ENCODE measurements at regions not wholly inside any gene's neighbourhood (a gene's known extent, or its start where the extent isn't known, plus 50 kb on each side); places are given as distances from the start of the nearest gene placed in this dataset.
"Not testable (repeated sequence)": the region's sequence is repeated elsewhere in the genome, so short reads cannot be mapped to it uniquely, and the experiment has no call there.

- intact Hi-C loops (cut with micrococcal nuclease) = no loop called here
Measured at GRCh38 chr6:8852332-8852731, 417.0 kb upstream of the SLC35B3 start.

- intact Hi-C loops (cut with micrococcal nuclease) = not testable (repeated sequence)
Measured at GRCh38 chr6:8846680-8847079, 411.3 kb upstream of the SLC35B3 start.

DNA sequence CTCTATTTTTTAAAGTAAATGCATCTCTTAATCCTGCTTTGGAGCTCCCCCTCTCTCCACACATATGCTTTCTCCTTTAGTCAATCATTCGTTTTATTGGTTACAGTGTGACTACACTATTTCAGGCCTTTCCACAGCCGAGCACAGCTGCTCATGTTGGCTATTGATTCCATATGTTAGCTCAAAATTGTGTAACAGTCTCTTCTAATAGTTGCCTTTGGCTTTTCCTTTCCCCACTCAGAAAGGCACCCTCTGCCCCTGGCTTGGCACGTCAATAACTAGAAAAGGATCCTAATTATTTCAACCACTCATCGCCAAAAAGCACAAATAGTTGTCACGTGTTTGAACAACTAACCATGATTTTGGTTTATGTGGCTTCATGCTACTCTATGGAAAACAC lies 410.3 kb upstream of the SLC35B3 start:
- intact Hi-C loops (cut with micrococcal nuclease) = no loop called here

DNA sequence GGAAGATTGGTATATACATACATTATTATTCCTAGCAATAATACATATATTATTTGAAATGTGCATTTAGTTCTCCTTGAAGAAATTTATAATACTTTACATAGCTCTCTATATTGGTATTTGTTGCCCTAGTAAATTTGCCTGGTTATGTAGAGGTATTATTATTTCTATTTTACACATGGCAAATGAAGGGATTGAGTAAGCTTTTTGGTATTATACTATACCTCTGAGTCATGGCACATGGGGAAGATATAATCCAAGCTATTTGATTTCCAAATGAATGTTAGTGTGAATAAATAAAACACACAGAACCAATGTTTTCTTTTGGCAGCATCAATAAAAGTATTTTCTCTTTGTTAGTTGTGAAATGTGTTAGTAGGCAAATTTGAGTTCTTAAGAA lies 409.6 kb upstream of the SLC35B3 start:
- intact Hi-C loops (cut with micrococcal nuclease) = no loop called here

DNA sequence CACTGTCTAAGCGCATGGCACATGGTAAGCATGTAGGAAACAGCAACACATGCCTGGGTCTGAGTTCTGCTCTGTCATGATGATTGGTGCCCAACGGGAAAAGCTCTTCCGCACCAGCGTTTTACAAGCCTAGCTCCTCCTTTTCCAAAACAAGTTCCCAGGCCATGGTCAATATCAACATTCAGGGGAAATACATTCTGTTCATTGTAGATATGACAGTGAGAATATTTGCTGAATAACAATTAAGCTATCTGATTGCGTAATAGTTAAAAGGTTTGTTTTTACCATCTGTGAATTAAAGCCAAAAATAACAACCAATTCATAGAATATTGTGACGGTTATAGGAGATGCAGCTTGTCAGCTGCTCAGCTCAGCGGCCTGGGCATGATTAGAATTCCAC lies 404.3 kb upstream of the SLC35B3 start:
- intact Hi-C loops (cut with micrococcal nuclease) = loop anchor here (10.0 kb wide), 1 partner anchor 855 kb away; no protein-coding TSS in a partner anchor

- intact Hi-C loops (cut with micrococcal nuclease) = loop anchor here (10.0 kb wide), 1 partner anchor 853 kb away; no protein-coding TSS in a partner anchor
Measured at GRCh38 chr6:8837343-8837742, 402.0 kb upstream of the SLC35B3 start.

GRCh38 chr6:8832695-8833094 lies 397.4 kb upstream of the SLC35B3 start:
- intact Hi-C loops (cut with micrococcal nuclease) = loop anchor here (10.0 kb wide), 1 partner anchor 848 kb away; no protein-coding TSS in a partner anchor

DNA sequence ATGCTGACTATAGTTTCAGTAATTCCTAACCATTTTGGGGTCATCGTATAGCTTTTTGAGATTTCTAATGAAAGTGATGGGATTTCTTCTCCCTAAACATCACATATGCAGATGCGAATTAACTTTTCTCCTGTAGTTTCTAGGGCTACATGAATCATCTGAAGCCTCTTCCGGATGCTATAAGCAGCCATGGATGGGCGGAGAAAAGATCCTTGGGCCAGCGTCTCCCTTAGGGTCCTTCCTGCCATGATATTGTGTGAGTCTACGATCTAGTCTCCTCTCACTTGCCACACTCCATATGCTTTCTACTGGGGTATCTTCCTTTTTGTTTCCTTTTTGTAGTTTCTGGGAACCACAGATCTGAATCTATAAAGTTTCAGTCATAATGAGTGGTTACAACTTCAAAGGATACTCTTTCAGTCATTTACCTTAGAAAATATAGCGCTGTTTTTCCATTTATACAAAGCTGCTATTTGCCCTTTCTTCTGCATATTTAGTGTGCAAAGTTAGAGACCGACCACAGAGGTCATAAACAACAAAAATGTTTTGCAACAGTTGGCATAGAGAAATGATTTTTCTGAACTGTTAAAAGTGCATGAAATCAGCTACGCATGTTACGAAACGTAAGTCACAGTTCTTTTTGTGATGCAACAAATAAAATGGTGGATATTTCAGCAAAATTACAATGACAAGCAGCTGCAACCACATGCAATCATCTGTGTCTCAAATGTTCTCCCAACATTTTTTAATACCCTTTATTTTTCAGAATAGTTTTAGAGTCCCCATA lies 396.2 kb upstream of the SLC35B3 start:
- intact Hi-C loops (cut with micrococcal nuclease) = loop anchor here (10.0 kb wide), 1 partner anchor 847 kb away; no protein-coding TSS in a partner anchor

GRCh38 chr6:8830794-8831193 lies 395.4 kb upstream of the SLC35B3 start:
- intact Hi-C loops (cut with micrococcal nuclease) = loop anchor here (10.0 kb wide), 1 partner anchor 846 kb away; no protein-coding TSS in a partner anchor

- intact Hi-C loops (cut with micrococcal nuclease) = loop anchor here (10.0 kb wide), 1 partner anchor 845 kb away; no protein-coding TSS in a partner anchor
Measured at GRCh38 chr6:8829796-8830195, 394.5 kb upstream of the SLC35B3 start.

- intact Hi-C loops (cut with micrococcal nuclease) = no loop called here
Measured at GRCh38 chr6:8829296-8829695, 394.0 kb upstream of the SLC35B3 start.

- intact Hi-C loops (cut with micrococcal nuclease) = no loop called here
Measured at GRCh38 chr6:8828376-8828775, 393.0 kb upstream of the SLC35B3 start.

DNA sequence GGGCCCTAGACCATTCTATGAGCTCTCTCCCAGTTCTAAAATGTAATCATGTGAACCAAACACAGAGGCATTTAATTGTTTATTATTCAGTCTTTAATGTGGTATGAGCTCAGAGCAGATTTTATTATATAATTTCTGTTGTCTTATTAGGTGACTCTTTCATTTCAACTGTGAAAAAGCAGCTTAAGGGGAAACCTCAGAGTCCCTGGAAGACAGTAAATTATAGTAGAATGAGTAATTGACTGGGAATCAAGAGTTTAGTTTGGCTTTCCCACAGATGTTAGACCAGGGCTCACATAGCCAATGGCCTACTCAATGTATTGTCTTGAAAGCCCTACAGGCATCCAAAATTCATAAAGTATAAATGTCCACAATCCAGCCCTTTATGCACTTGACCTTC lies 390.4 kb upstream of the SLC35B3 start:
- intact Hi-C loops (cut with micrococcal nuclease) = no loop called here

DNA sequence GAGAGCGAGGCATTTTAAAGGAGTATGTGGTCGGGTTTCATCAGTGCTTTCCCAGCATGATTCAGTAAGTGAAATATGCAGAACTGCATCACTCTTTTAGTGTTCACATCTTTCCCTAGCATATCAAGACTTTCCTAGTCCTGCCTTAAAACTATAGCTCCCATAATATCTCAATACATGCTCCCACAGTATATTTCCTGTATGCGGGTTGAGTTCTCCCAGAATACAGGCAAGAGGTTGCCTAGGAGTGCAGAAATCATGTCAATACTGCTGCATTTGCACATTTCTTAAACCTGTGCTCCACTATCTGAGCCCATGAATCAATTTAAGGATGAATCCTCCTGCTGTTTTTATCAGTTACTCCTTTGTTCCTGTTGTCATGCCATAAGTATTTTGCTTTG lies 386.6 kb upstream of the SLC35B3 start:
- intact Hi-C loops (cut with micrococcal nuclease) = no loop called here

DNA sequence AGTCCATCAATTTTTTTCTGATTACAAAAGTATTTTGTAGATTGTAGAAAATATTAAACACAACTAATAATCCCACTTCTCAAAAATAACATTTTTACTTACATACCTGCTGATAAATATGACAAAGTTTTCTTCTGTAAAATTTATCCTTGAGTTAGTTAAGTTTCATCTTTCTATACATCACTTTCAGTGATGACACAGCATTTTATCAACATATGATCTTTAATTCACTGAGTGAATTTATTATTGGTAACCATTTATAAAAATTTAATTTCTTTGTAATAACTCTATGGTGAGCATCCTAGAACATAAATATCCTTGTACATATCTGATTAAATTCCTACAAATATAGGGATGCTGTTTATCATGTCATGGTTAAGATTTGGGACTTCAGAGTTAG lies 385.0 kb upstream of the SLC35B3 start:
- intact Hi-C loops (cut with micrococcal nuclease) = no loop called here

DNA sequence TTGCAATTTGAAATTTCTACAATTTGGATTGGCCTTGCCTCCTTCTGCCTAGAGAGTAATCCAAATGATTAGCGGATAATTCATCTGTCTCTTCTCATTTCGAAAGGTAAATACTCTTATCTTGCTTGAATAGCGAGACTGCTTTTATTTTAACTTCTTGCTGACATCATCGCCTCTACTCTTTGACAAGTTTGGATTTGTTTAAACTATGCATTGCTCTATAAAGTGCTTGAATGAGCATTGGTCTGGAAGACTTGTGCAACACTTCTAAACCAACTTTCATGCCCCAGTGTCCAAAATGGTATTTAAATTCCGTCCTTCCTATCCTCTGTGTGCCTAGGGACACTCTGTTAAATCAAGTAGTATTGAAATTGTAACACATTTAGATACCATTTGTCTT lies 384.1 kb upstream of the SLC35B3 start:
- intact Hi-C loops (cut with micrococcal nuclease) = no loop called here

- intact Hi-C loops (cut with micrococcal nuclease) = no loop called here
Measured at GRCh38 chr6:8814440-8815000, 379.2 kb upstream of the SLC35B3 start.

DNA sequence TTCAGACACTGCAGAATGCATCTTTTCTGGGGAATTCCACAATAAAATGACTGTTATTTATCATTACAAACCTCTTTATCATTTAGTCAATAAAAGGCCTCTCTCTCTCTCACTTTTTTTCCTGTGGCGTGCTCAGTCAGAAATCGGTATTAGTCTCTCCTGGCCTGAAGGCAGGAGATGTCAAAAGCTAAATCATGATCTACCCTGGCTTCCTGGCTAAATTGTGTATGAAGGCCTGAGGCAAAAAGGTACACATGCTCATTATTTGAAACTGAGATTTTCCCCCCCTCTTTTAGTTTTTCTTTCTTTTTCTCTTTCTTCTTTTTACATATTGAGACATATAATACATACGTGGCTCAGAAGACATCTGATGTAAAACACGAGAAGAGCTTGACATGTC lies 375.0 kb upstream of the SLC35B3 start:
- intact Hi-C loops (cut with micrococcal nuclease) = no loop called here

GRCh38 chr6:8809662-8810061 lies 374.3 kb upstream of the SLC35B3 start:
- intact Hi-C loops (cut with micrococcal nuclease) = no loop called here

DNA sequence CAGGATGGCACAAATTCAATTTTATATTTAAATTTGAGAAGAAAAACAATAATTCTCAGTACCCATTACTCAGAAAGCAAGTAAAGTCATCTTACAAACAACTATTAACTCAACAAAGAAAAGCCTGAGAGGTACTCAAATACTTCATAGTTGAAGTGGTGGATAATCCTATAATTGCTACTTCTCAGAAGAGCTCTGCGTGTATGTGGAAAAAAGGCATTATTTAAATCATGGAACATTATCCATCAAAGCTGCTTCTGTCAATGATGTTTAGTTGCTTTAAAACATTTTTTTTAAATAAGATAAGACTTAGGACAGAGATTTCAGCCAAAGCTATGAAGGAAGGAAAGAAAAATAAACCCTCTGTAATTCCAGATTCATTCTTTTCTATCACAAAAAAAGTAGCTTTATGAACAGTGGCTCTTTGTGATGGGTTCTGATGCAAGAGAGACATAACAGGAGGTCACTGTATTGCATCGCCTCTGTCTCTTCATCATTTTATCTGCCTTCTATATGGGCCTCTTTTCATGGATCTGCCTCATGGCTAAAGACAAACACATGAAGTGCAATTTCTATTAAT lies 367.9 kb upstream of the SLC35B3 start:
- intact Hi-C loops (cut with micrococcal nuclease) = no loop called here

- intact Hi-C loops (cut with micrococcal nuclease) = not testable (repeated sequence)
Measured at GRCh38 chr6:8802397-8802796, 367.1 kb upstream of the SLC35B3 start.

DNA sequence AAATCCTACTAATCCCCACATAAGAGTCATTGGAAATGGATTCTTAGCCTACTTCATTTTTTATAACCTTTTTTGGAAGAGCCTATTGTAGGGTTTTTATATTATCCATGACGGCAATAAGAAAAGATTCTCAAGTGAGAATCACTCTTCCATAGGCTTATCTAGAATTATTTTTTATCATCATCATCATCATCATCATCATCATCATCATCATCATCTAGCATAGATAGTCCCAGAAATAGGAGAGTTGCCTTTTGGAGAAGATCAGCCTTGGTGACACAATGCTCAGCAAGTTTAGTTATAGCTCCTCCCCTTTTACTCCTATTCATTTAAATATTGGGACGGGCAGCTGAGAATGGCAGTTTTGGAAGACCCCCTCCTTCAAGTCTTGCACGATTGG lies 359.1 kb upstream of the SLC35B3 start:
- intact Hi-C loops (cut with micrococcal nuclease) = no loop called here

Data from T-helper 1 cell treated with Interleukin-12 subunit alpha and Interleukin-12 subunit beta and Interleukin-4 antibody, amounts not matched to agents 30 ng/mL and 1 ng/mL, for 36 hours (primary cell).